Astrocyte (in vitro differentiated cells and primary cell): ENCODE measurements at regions not wholly inside any gene's neighbourhood (a gene's known extent, or its start where the extent isn't known, plus 50 kb on each side); places are given as distances from the start of the nearest gene placed in this dataset.

ENCODE experiments used
- DNase-seq: peaks from one replicate; pipeline ENCODE4 v3.0.0-alpha.2; 2010; ENCODE audit warnings: low read depth
- FAIRE-seq: peaks from 2 replicates; lab custom pipeline; 2011; peaks lifted over from hg19 to GRCh38; lab: Jason Lieb, UNC
- H2AFZ ChIP-seq: 2 replicates; pipeline ENCODE4 v1.6.0; 2012; ENCODE audit warnings: low read depth, low read length, inconsistent platforms
- H3K27ac ChIP-seq: 2 replicates; pipeline ENCODE4 v1.5.1; 2011; ENCODE audit warnings: low read depth, low read length, inconsistent platforms
- H3K27me3 ChIP-seq: 2 replicates; pipeline ENCODE4 v1.6.0; 2011; ENCODE audit warnings: low read length, inconsistent platforms; ENCODE audit not compliant: insufficient read depth
- H3K36me3 ChIP-seq: 2 replicates; pipeline ENCODE4 v1.5.1; 2011; ENCODE audit warnings: low read length, inconsistent platforms; ENCODE audit not compliant: insufficient read depth
- H3K4me1 ChIP-seq: 2 replicates; pipeline ENCODE4 v1.5.1; 2011; ENCODE audit warnings: low read length, inconsistent platforms; ENCODE audit not compliant: insufficient read depth
- H3K4me2 ChIP-seq: 2 replicates; pipeline ENCODE4 v1.6.0; 2012; ENCODE audit warnings: low read length, inconsistent platforms
- H3K4me3 ChIP-seq: 2 replicates; pipeline ENCODE4 v1.5.1; 2011; ENCODE audit warnings: low read depth, mild to moderate bottlenecking, low read length, inconsistent platforms; ENCODE audit not compliant: insufficient read depth
- H3K79me2 ChIP-seq: 2 replicates; pipeline ENCODE4 v1.6.0; 2012; ENCODE audit warnings: mild to moderate bottlenecking, low read length, inconsistent platforms; ENCODE audit not compliant: insufficient read depth
- H3K9ac ChIP-seq: 2 replicates; pipeline ENCODE4 v1.6.0; 2012; ENCODE audit warnings: mild to moderate bottlenecking, low read length, inconsistent platforms
- H3K9me3 ChIP-seq: 2 replicates; pipeline ENCODE4 v1.5.1; 2012; ENCODE audit warnings: low read depth, mild to moderate bottlenecking, low read length, inconsistent platforms; ENCODE audit not compliant: insufficient read depth
- H4K20me1 ChIP-seq: 2 replicates; pipeline ENCODE4 v1.6.0; 2012; ENCODE audit warnings: low read length, inconsistent platforms; ENCODE audit not compliant: insufficient read depth
- H3K27ac Mint-ChIP-seq: one replicate; pipeline ENCODE4 v1.8.0; 2021; ENCODE audit warnings: mild to moderate bottlenecking, mixed read lengths; ENCODE audit not compliant: unreplicated experiment
- H3K27me3 Mint-ChIP-seq: one replicate; pipeline ENCODE4 v1.8.0; 2021; ENCODE audit warnings: low read depth, mixed read lengths; ENCODE audit not compliant: unreplicated experiment
- H3K36me3 Mint-ChIP-seq: one replicate; pipeline ENCODE4 v1.8.0; 2021; ENCODE audit warnings: low read depth, mixed read lengths; ENCODE audit not compliant: unreplicated experiment
- H3K4me1 Mint-ChIP-seq: one replicate; pipeline ENCODE4 v1.8.0; 2021; ENCODE audit warnings: low read depth, mixed read lengths; ENCODE audit not compliant: unreplicated experiment
- H3K4me3 Mint-ChIP-seq: one replicate; pipeline ENCODE4 v1.8.0; 2021; ENCODE audit warnings: mild to moderate bottlenecking, moderate library complexity, mixed read lengths; ENCODE audit not compliant: unreplicated experiment
- H3K9me3 Mint-ChIP-seq: one replicate; pipeline ENCODE4 v1.8.0; 2021; ENCODE audit warnings: mild to moderate bottlenecking, mixed read lengths; ENCODE audit not compliant: unreplicated experiment
- CTCF ChIP-seq: IDR thresholded peaks from 2 replicates; pipeline ENCODE4 v1.5.1; 2011; ENCODE audit warnings: low read depth, mild to moderate bottlenecking, inconsistent platforms, low read length, moderate library complexity; ENCODE audit not compliant: insufficient read depth
- EZH2 ChIP-seq: IDR thresholded peaks from 2 replicates; pipeline ENCODE4 v1.6.1; 2012; ENCODE audit warnings: mild to moderate bottlenecking, low read length, inconsistent platforms; ENCODE audit not compliant: insufficient read depth

GRCh38 chr5:61680247-61680646, 348.2 kb downstream of the ZSWIM6 start:
- TF ChIP-seq EZH2 (no peak), CTCF (no peak)

GRCh38 chr5:61683148-61683547, 351.1 kb downstream of the ZSWIM6 start:
- H3K4me1 ChIP-seq: no peaks in the 10 kb centered on the region
- H3K4me3 Mint-ChIP-seq: no peak overlapping the region
- no peak overlapping the region for H3K4me3 ChIP-seq
- no peaks in the 10 kb centered on the region for H3K79me2 ChIP-seq
- no peaks in the 10 kb centered on the region for H3K9me3 ChIP-seq
- H3K27me3 Mint-ChIP-seq: peaks cover 13% of the 10 kb centered on the region
- H3K36me3 Mint-ChIP-seq: peaks cover 1% of the 10 kb centered on the region
- no peak overlapping the region for H3K4me2 ChIP-seq
- peaks cover 14% of the 10 kb centered on the region for H3K4me1 Mint-ChIP-seq
- no peak overlapping the region for H2AFZ ChIP-seq
- H3K27ac ChIP-seq: no peak overlapping the region
- DNase-seq: no peak
- no peak overlapping the region for H3K9ac ChIP-seq
- no peak for FAIRE-seq
- no peaks in the 10 kb centered on the region for H4K20me1 ChIP-seq
- H3K9me3 Mint-ChIP-seq: no peaks in the 10 kb centered on the region
- H3K36me3 ChIP-seq: no peaks in the 10 kb centered on the region
- no peaks in the 10 kb centered on the region for H3K27me3 ChIP-seq
- no peak overlapping the region for H3K27ac Mint-ChIP-seq
- TF ChIP-seq EZH2 (no peak), CTCF (no peak)

More at GRCh38 chr5:61680247-61680646, 348.2 kb downstream of the ZSWIM6 start:
- no peaks in the 10 kb centered on the region for H3K27me3 ChIP-seq
- no peaks in the 10 kb centered on the region for H3K79me2 ChIP-seq
- Mint-ChIP-seq H3K9me3 (no peaks in the 10 kb centered on the region), H3K27me3 (peaks cover 14% of the 10 kb centered on the region), H3K27ac (no peak overlapping the region), H3K4me3 (no peak overlapping the region), H3K4me1 (peaks cover 2% of the 10 kb centered on the region), H3K36me3 (peaks cover 1% of the 10 kb centered on the region)
- no peak overlapping the region for H2AFZ ChIP-seq
- H3K9ac ChIP-seq: no peak overlapping the region
- H3K4me1 ChIP-seq: no peaks in the 10 kb centered on the region
- no peak overlapping the region for H3K27ac ChIP-seq
- no peak for FAIRE-seq
- H3K36me3 ChIP-seq: no peaks in the 10 kb centered on the region
- no peak overlapping the region for H3K4me2 ChIP-seq
- no peaks in the 10 kb centered on the region for H4K20me1 ChIP-seq
- no peak for DNase-seq
- H3K4me3 ChIP-seq: no peak overlapping the region
- H3K9me3 ChIP-seq: no peaks in the 10 kb centered on the region

- no peaks in the 10 kb centered on the region for H3K79me2 ChIP-seq
- no peak for DNase-seq
- Mint-ChIP-seq H3K9me3 (no peaks in the 10 kb centered on the region), H3K4me3 (no peak overlapping the region), H3K4me1 (peaks cover 14% of the 10 kb centered on the region), H3K27me3 (peaks cover 11% of the 10 kb centered on the region), H3K27ac (no peak overlapping the region), H3K36me3 (no peaks in the 10 kb centered on the region)
- no peaks in the 10 kb centered on the region for H3K36me3 ChIP-seq
- no peaks in the 10 kb centered on the region for H4K20me1 ChIP-seq
- H2AFZ ChIP-seq: no peak overlapping the region
- H3K9ac ChIP-seq: no peak overlapping the region
- no peaks in the 10 kb centered on the region for H3K4me1 ChIP-seq
- TF ChIP-seq EZH2: no peak
- no peak for TF ChIP-seq CTCF
- no peaks in the 10 kb centered on the region for H3K9me3 ChIP-seq
- no peak overlapping the region for H3K27ac ChIP-seq
- H3K4me3 ChIP-seq: no peak overlapping the region
- no peak for FAIRE-seq
- H3K27me3 ChIP-seq: no peaks in the 10 kb centered on the region
- no peak overlapping the region for H3K4me2 ChIP-seq
These were observed 351.9 kb downstream of the ZSWIM6 start for GRCh38 chr5:61683926-61684325.
